Liver (tissue), 3 donors: ENCODE measurements at regions not wholly inside any gene's neighbourhood (a gene's known extent, or its start where the extent isn't known, plus 50 kb on each side); places are given as distances from the start of the nearest gene placed in this dataset.

ENCODE experiments used
- ATF3 ChIP-seq: IDR thresholded peaks from 2 replicates; pipeline ENCODE4 v1.6.1; 2016; ENCODE audit warnings: antibody characterized with exemption
- CTCF ChIP-seq: fragments of 150-350 bp; IDR thresholded peaks from 2 replicates; pipeline ENCODE4 v1.5.1; 2017; ENCODE audit warnings: improper control_type of control experiment, low read depth, low read length; ENCODE audit not compliant: missing input control
- JUND ChIP-seq, 2 donors: IDR thresholded peaks; 2 replicates each; pipeline ENCODE4 v1.6.1; 2016; ENCODE audit warnings: antibody characterized with exemption in 2 of 2
- SP1 ChIP-seq: IDR thresholded peaks from 2 replicates; pipeline ENCODE4 v1.6.1; 2018; ENCODE audit warnings: antibody characterized with exemption, mild to moderate bottlenecking
- donor health status: healthy.
- donor health status: healthy.

- TF ChIP-seq SP1 (no peak), JUND (IDR thresholded peaks at IDR 0.05) (no peak), CTCF (no peak), ATF3 (no peak)
Measured at GRCh38 chr4:107348188-107349050, 312.3 kb upstream of the DKK2 start.
